ENCODE measurements at regions not wholly inside any gene's neighbourhood (a gene's known extent, or its start where the extent isn't known, plus 50 kb on each side); places are given as distances from the start of the nearest gene placed in this dataset.

DNA sequence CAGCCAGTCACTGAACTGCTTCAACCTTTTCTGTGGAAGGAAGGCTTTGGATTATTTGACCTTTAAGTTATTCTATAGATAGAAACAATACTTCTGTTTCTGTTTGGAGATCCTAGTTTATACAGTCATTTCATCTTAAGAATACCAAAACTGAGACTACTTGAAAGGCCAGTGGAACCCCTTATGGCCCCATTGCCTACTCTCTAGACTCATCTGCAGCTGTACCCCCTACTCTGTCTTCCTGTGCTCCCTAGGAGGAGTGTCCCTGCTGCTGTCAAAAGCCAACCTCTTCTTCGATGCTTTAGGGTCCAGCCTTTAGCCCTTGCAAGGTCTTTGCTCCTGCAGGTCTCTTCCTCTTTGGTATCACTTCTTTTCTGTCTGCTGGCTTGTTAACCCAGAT is 169.6 kb downstream of the EDEM1 start:
- TF ChIP-seq, protein P1, sequence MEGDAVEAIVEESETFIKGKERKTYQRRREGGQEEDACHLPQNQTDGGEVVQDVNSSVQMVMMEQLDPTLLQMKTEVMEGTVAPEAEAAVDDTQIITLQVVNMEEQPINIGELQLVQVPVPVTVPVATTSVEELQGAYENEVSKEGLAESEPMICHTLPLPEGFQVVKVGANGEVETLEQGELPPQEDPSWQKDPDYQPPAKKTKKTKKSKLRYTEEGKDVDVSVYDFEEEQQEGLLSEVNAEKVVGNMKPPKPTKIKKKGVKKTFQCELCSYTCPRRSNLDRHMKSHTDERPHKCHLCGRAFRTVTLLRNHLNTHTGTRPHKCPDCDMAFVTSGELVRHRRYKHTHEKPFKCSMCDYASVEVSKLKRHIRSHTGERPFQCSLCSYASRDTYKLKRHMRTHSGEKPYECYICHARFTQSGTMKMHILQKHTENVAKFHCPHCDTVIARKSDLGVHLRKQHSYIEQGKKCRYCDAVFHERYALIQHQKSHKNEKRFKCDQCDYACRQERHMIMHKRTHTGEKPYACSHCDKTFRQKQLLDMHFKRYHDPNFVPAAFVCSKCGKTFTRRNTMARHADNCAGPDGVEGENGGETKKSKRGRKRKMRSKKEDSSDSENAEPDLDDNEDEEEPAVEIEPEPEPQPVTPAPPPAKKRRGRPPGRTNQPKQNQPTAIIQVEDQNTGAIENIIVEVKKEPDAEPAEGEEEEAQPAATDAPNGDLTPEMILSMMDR (IDR thresholded peaks at IDR 0.05) = no peak
- no peak for TF ChIP-seq POLR2A (IDR thresholded peaks at IDR 0.05)
